ENCODE measurements at regions not wholly inside any gene's neighbourhood (a gene's known extent, or its start where the extent isn't known, plus 50 kb on each side); places are given as distances from the start of the nearest gene placed in this dataset.

DNA sequence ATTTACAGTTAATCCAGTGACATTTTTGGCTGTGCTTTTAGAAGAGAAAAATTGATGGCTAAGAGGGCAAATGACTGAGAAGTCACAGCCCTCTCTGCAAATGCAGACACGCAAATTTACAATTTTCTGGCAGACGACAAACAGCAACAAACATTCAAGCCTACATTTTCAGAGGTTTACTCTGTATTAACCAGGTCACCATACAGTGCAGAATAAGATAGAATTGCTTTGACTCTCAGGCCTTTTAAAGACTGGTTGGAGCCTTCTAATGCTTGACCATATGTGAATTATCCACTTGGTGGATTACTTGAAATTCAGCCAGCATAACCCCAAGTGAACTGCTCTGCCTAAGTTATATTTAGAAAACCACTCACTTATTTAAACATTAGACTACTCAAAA lies 65.5 kb upstream of the FOXN2 start:
- H3K4me1 Mint-ChIP-seq = peaks cover 11% of the 10 kb centered on the region
- H3K27me3 Mint-ChIP-seq = no peaks in the 10 kb centered on the region
- H3K4me3 Mint-ChIP-seq = no peak overlapping the region
- peaks cover 4% of the 10 kb centered on the region for H3K9me3 Mint-ChIP-seq
- H3K36me3 Mint-ChIP-seq = no peaks in the 10 kb centered on the region
- H3K27ac Mint-ChIP-seq = no peak overlapping the region

DNA sequence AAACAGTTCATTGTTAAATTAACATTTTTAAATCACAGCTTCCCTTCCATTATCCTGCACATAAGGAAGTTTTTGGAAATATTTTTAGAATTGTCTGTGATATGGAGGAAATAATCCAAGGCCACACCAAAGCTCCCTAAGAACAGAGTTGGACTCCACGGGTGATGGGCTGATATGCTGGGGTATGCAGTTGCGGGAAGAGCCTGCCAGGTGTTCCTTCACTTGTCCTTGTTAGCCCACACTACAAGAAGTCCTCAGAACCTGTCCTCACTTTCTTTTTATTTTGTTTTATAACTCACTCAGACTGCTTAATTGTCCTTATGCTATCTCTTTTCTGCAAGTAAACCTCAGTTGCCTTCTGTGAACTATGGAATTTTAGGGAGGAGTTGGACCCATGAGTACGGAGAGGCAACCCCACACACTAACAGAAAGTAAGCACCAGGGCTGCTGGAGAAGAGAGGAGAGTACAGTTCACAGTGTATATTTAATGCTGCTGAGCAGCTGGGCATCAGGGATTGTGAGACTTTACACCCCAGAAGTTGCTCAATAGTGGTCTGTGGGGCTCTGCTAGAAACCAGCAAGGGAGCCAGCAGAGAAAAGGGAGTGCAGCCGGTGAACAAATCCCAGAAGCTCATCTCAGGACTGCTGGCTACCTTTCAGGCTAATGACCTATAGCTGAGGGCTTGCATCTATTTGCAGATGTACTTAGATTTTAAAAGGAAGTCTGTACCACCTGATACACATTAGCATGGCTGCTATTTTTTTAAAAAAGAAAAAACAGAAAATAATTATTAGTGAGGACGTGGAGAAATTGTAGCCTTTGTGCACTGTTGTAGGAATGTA lies 64.6 kb upstream of the FOXN2 start:
- H3K27ac Mint-ChIP-seq = no peak overlapping the region
- H3K36me3 Mint-ChIP-seq = no peaks in the 10 kb centered on the region
- H3K4me1 Mint-ChIP-seq = peaks cover 11% of the 10 kb centered on the region
- H3K9me3 Mint-ChIP-seq = peaks cover 4% of the 10 kb centered on the region
- H3K4me3 Mint-ChIP-seq = no peak overlapping the region
- H3K27me3 Mint-ChIP-seq = no peaks in the 10 kb centered on the region

DNA sequence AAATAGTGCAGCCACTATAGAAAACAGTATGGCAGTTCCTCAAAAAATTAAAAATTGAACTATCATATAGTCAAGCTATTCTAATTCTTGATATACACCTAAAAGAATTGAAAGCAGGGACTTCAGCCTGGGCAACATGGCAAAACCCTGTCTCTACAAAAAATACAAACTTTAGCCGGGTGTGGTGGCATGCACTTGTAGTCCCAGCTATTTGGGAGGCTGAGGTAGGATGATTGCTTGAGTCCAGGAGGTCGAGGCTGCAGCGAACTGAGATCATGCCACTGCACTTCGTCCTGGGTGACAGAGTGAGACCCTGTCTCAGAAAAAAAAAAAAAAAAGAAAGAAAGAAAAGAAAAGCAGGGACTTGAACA lies 64.0 kb upstream of the FOXN2 start:
- Mint-ChIP-seq H3K4me1 (peaks cover 11% of the 10 kb centered on the region), H3K9me3 (peaks cover 2% of the 10 kb centered on the region), H3K36me3 (no peaks in the 10 kb centered on the region), H3K27me3 (no peaks in the 10 kb centered on the region), H3K27ac (peak overlapping the region; percentile 24), H3K4me3 (no peak overlapping the region)

DNA sequence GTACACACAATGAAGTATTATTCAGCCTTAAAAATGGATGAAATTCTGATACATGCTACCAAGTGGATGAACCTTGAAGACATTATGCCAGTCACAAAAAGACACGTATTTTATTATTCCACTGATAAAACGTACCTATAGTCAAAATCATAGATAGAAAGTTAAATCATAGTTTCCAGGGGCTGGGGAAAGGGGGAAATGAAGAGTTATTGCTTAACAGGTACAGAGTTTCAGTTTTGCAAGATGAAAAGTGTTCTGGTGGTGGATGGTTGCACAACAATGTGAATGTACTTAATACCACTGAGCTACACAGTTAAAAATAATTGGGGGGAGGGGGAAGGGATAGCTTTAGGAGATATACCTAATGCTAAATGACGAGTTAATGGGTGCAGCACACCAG lies 63.5 kb upstream of the FOXN2 start:
- Mint-ChIP-seq H3K27me3 (no peaks in the 10 kb centered on the region), H3K4me3 (no peak overlapping the region), H3K36me3 (no peaks in the 10 kb centered on the region), H3K4me1 (peaks cover 11% of the 10 kb centered on the region), H3K27ac (no peak overlapping the region), H3K9me3 (no peaks in the 10 kb centered on the region)

DNA sequence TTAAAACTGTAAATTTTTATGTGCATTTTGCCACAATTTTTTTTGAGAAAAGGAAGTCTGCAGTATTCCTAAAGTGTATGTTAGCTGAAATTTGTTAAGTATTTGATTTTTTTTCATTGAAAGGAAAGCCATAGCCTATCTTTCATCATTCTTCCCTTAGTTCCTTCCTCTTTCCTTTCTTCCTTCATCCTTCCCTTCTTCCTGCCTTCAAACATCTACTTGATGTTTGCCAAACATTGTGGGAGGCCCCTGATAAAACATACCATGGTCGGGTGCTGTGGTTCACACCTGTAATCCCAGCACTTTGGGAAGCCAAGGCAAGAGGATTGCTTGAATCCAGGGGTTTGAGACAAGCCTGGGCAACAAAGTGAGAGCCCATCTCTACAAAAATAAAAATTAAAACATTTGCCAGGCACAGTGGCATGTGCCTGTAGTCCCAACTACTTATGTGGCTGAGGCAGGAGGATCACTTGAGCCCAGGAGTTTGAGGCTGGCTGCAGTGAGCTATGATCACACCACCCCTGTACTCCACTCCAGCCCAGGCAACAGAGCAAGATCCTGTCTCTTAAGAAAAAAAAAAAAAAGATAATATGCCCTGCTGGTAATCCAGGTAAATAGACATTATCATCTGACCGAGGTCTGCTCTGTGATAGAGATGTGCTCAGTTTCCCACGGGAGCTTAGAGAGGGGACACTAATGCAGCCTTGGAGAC lies 62.9 kb upstream of the FOXN2 start:
- Mint-ChIP-seq H3K4me1 (peaks cover 11% of the 10 kb centered on the region), H3K4me3 (no peak overlapping the region), H3K27me3 (no peaks in the 10 kb centered on the region), H3K36me3 (no peaks in the 10 kb centered on the region), H3K27ac (no peak overlapping the region), H3K9me3 (no peaks in the 10 kb centered on the region)

DNA sequence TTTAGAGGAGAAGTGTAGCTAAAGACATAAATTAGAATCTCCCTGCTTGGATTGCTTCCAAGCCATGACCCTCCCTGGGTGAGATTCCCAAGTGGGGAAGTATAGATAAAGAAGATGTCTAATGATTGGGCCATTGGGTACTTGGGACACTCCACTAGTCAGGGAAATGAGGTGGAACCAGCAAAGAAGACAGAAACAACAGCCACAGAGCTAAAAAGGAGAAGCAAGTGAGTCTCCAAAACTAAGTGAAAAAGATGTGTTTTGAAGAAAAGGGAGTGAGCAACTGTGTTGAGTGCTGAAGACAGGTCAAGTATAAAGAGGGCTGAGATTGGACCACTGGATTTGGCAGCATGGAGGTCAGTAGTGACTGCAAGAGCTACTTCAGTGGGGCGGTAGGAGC lies 61.2 kb upstream of the FOXN2 start:
- H3K36me3 Mint-ChIP-seq = no peaks in the 10 kb centered on the region
- H3K27ac Mint-ChIP-seq = no peak overlapping the region

DNA sequence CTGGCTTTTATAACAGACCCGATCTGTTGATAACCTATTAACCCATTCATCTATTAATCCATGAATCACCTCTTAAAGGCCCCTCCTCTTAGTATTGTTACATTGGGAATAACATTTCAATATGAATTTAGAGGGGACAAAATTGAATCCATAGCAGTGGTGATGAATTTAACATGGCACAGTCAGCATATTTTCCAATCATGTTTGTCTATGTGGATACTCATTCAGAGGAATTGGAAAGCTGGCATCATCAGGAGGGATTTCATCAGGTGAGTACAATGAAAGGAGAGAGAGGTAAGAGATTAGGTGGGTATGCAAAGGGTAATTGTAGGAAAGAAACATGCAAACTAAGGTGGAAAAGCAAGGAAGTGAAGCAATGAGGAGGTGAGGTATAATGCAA lies 59.6 kb upstream of the FOXN2 start:
- H3K4me1 Mint-ChIP-seq = peaks cover 8% of the 10 kb centered on the region
- H3K9me3 Mint-ChIP-seq = no peaks in the 10 kb centered on the region
- H3K36me3 Mint-ChIP-seq = no peaks in the 10 kb centered on the region
- H3K4me3 Mint-ChIP-seq = no peak overlapping the region
- no peaks in the 10 kb centered on the region for H3K27me3 Mint-ChIP-seq
- no peak overlapping the region for H3K27ac Mint-ChIP-seq

More for the DNA sequence above, 61.2 kb upstream of the FOXN2 start:
- Mint-ChIP-seq H3K27me3 (no peaks in the 10 kb centered on the region), H3K4me3 (no peak overlapping the region), H3K9me3 (no peaks in the 10 kb centered on the region), H3K4me1 (peaks cover 11% of the 10 kb centered on the region)

DNA sequence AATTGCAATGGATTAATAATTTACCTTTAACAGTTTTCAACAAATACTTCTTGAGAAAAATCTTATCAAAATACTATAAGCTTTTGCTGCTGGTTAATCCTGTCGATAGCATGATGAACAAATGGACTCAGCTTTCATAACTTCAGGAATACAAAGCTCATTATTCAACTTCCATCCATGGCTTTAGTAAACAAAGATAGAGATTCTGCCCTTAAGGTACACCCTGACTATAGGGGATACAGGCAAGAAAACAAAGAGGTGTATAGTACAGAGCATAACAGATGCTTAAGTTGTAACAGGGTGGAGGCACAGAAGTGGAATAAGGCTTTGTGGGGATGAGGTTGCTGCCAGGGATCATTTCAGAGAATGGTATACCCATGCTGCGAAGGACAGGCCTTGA lies 57.0 kb upstream of the FOXN2 start:
- Mint-ChIP-seq H3K27ac (no peak overlapping the region), H3K27me3 (no peaks in the 10 kb centered on the region), H3K4me1 (no peaks in the 10 kb centered on the region), H3K36me3 (no peaks in the 10 kb centered on the region), H3K9me3 (no peaks in the 10 kb centered on the region), H3K4me3 (no peak overlapping the region)

DNA sequence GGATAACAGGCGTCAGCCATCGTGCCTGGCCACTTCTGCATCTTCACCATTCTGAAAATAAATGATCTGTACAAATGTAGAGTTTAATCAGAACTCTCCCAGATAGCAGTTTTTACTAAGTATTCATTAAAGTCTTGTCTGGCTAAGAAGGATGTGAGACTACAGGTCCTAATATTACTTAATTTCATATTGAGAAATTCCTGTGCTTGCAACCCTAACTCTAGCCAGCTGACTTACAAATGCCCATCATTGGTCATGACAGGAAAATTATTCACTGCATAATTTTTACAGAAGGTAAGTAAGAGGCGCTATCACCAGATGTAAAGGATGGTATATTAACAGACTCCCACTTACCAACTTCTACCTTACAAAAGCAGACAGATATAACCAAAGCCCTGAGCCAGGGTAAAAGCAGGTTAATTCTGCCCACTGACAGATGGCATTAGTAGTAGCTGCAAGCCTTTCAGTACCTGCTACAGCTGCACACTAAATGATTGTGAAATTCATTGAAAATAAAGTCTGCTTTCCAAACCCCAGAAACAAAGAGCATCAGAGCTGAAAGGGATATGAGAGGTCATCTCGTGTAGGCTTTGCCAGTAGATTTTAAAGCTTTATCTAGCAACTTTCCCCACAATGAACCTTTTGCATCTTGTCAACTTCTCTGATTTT lies 55.9 kb upstream of the FOXN2 start:
- Mint-ChIP-seq H3K4me1 (no peaks in the 10 kb centered on the region), H3K4me3 (no peak overlapping the region), H3K27me3 (no peaks in the 10 kb centered on the region), H3K27ac (no peak overlapping the region), H3K36me3 (no peaks in the 10 kb centered on the region), H3K9me3 (no peaks in the 10 kb centered on the region)

DNA sequence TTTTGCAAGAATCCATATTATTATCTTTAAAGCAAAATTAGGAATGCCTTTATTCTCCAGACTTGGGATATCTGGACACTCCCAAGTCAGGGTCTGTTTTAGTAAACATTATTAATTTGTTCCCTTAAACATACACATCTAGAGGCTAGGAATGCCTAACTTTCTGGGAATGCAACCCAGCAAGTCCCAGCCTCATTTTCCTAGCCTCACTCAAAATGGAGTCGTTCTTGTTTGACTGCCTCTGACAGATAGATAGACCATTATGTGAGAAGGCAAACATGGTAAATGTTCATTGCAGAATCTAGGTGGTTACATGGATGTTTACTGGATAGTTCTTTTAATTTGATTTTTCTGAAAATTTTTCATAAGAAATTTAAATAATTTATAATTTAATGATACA lies 54.7 kb upstream of the FOXN2 start:
- Mint-ChIP-seq H3K4me1 (no peaks in the 10 kb centered on the region), H3K27ac (no peak overlapping the region), H3K4me3 (no peak overlapping the region), H3K27me3 (no peaks in the 10 kb centered on the region), H3K9me3 (no peaks in the 10 kb centered on the region), H3K36me3 (no peaks in the 10 kb centered on the region)

DNA sequence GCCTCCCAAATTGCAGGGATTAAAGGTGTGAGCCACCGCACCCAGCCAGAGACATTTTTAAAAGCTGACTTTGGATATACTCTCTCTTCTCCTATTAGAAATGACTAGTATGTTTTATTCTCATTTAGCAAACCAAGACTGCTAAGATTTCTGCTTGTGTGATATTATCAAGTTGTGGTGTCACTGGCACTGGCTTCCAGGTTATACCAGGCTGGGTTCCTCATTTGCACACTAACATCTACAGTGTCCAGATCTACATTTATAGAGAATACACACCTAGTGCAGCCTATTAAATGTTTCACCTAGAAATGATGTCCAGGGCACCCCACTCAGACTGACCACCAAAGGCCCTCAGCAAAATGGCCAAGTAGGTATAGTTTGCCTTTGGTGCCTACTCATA lies 49.9 kb upstream of the FOXN2 start:
- peaks cover 5% of the 10 kb centered on the region for H3K9me3 Mint-ChIP-seq
- H3K36me3 Mint-ChIP-seq = peaks cover 2% of the 10 kb centered on the region
- H3K4me1 Mint-ChIP-seq = no peaks in the 10 kb centered on the region
- H3K4me3 Mint-ChIP-seq = no peak overlapping the region
- no peak overlapping the region for H3K27ac Mint-ChIP-seq
- H3K27me3 Mint-ChIP-seq = no peaks in the 10 kb centered on the region

Measured in activated naive CD4-positive, alpha-beta T cell treated with anti-CD3 and anti-CD28 coated beads, Interleukin-2, amount 50 U/mL, for 24 hours (primary cell).